Fibroblast of the aortic adventitia (primary cell): ENCODE measurements at regions not wholly inside any gene's neighbourhood (a gene's known extent, or its start where the extent isn't known, plus 50 kb on each side); places are given as distances from the start of the nearest gene placed in this dataset.
A peak's percentile ranks its signal among the peaks of the same experiment; 100 is the strongest.

Experiments
- DNase-seq: peaks from one replicate; pipeline ENCODE4 v3.0.0-alpha.2; 2010; ENCODE audit warnings: low read depth
- H3K4me3 ChIP-seq: 2 replicates; pipeline ENCODE4 v1.5.1; 2011; ENCODE audit warnings: low read depth, mild to moderate bottlenecking, control low read depth, low read length, moderate library complexity
- TF ChIP-seq, protein P1 (sequence below): IDR thresholded peaks from 2 replicates; pipeline ENCODE4 v1.5.1; 2011; ENCODE audit warnings: mild to moderate bottlenecking, low read length, control low read depth, inconsistent platforms; ENCODE audit not compliant: insufficient read depth

DNA sequence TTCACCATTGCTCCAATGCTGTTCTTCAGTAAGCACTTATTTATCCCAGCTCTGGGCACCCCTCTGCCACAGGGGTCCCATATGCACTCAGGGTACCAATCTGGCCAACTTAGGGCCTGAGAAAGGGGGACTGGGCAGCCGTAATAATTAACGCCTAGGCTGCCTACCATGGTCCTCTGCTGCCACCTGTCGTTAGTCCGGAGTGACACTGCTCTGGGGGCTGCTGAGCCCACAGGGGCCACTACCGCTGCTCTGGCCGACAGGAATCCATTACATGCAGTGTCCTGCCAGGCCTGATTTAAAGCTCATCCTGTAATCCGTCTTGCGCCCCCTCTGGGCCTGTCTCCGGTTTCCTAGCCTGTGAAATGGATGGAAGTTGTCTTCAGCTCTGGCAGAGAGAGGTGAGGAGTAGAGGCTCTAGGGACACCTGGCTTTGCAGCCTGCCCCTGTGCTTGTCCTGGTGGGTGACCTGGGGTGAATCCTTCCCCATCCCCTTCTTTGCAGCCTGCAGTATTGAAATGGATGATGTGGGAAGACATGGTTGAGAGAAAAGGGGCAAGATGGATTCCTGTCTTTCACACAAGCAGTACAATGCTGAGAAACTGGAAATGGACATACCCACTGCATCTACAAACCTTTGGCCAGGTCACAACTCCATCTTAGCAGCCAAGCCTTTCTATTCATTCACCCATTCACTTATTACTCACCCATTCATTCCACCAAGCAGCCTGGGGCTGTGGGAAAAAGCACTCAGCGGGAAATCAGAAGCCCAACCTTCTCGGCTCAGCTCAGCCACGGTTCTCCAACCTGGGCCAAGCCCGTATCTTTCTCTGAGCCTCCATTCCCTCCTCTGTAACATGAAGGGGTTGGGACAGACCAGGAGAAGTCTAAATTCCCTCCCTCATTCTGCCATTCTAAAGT, 116.3 kb upstream of the NALF2 start:
- TF ChIP-seq, protein P1, sequence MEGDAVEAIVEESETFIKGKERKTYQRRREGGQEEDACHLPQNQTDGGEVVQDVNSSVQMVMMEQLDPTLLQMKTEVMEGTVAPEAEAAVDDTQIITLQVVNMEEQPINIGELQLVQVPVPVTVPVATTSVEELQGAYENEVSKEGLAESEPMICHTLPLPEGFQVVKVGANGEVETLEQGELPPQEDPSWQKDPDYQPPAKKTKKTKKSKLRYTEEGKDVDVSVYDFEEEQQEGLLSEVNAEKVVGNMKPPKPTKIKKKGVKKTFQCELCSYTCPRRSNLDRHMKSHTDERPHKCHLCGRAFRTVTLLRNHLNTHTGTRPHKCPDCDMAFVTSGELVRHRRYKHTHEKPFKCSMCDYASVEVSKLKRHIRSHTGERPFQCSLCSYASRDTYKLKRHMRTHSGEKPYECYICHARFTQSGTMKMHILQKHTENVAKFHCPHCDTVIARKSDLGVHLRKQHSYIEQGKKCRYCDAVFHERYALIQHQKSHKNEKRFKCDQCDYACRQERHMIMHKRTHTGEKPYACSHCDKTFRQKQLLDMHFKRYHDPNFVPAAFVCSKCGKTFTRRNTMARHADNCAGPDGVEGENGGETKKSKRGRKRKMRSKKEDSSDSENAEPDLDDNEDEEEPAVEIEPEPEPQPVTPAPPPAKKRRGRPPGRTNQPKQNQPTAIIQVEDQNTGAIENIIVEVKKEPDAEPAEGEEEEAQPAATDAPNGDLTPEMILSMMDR, result peak; percentile 77
- H3K4me3 ChIP-seq, result no peak overlapping the region
- peak; percentile 43 for DNase-seq

DNA sequence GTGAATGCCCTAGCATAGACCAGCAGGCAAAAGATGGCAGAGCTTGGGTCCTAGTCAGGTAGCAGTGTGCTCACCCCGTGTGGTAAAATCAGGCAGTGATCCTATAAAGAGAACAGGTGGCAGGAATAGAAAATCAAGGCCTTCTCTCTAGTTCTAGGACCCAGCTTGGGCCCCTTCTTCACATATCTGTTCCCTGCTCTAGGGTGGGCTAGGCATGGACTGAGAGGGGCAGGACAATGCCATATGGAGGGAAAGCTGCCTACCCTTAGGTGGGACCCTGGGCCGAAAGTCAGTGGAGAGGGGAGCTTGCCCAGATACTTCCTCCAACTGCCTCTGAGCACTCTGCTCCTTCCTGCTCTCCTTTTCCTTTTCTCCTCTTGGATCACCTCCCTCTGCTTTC, 117.4 kb upstream of the NALF2 start:
- DNase-seq, result no peak
- H3K4me3 ChIP-seq, result no peak overlapping the region
- TF ChIP-seq, protein P1, result no peak

DNA sequence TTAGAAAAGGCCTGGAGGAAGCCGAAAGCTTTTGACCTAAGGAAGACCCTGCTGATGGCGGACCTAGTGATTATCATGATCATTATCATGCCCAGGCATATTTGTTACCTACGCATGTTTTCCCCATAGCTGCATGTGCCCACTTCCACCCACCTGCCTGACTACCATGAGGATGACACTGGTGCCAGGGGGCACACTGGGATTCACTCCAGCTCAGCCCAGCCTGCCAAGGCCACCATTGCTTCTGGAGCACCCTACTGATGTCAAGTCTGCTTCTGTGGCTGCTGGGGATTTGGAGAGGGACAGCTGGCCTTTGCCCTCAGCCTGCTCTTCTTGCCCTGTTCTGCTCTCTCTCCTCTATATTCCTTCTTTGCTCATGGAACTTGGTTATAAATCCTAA, 124.7 kb upstream of the NALF2 start:
- no peak for DNase-seq
- TF ChIP-seq, protein P1, result no peak
- H3K4me3 ChIP-seq, result no peak overlapping the region

DNA sequence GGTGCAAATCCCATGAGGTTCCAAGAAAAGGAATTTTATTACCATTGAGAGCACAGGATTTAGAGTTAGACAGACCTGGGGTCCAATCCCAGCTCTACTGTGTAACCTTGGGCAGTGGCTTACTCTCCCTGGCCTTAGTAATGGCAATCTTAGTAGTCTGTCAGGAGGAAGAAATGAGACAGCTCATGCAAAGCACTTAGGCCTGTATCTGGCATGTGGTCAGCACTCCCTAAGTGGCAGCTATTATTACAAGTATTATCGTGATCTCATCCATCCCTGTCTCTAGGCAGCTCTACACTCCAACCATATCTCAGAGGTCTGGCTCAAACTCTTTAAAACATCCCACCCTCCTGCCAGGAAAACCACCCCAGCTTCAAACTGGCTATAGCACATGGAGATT, 129.6 kb upstream of the NALF2 start:
- no peak overlapping the region for H3K4me3 ChIP-seq
- DNase-seq, result no peak
- TF ChIP-seq, protein P1, result no peak

DNA sequence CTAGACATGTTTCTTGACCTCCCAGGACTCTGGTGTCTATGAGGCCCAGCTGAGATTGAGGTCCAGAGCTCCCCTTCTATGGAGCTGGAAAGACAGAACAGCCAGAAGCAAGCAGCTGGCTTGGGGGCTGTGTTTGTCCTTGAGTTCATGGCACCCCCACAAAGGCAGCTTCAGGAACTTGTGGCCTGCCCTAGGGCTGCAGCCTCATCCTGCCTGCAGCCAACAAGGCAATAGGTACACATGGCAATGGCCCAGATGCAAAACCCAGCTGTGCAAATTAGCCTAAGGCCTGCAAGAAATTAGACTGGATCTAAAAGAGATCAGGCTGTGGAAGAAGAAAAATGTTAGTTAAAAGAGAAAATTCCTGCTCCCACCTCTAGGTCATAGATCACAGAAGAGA, 131.7 kb upstream of the NALF2 start:
- no peak overlapping the region for H3K4me3 ChIP-seq
- TF ChIP-seq, protein P1, result no peak
- DNase-seq, result no peak

DNA sequence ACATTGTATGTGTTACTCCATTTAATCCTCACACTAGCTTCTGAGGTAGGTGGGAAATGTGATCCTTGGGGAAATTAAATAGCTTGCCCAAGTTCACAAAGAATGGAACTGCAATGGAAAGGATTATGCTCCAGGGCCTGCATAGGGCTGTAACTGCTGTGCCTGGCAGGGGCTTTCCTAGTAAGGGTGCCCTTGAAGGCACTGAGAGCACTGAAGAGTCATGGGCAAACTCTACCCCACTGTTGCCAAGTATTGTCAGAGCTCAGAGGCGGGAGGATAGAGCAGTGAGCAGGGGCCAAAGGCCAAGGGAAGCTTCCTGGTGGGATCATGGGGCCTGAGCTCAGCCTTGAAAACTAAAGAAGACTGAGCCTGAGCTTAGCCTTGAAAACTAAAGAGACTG, 133.0 kb upstream of the NALF2 start:
- DNase-seq, result no peak
- H3K4me3 ChIP-seq, result no peak overlapping the region
- TF ChIP-seq, protein P1, result no peak
